ENCODE measurements at regions not wholly inside any gene's neighbourhood (a gene's known extent, or its start where the extent isn't known, plus 50 kb on each side); places are given as distances from the start of the nearest gene placed in this dataset.
A peak's percentile ranks its signal among the peaks of the same experiment; 100 is the strongest.

- no peak for TF ChIP-seq POLR2AphosphoS5 (IDR thresholded peaks at IDR 0.05)
- TF ChIP-seq POLR2A (IDR thresholded peaks at IDR 0.05): no peak
- no peak for TF ChIP-seq CTCF (IDR thresholded peaks at IDR 0.05)
- H3K4me3 ChIP-seq: no peak overlapping the region
- H3K9me3 ChIP-seq: no peaks in the 10 kb centered on the region
- H3K27me3 ChIP-seq: no peaks in the 10 kb centered on the region
- no peak for DNase-seq (ENCODE audit: low spot score in 2 of 2)
- intact Hi-C loops (cut with DNase I; ENCODE audit: low total_unique reads): no loop called here
- H3K36me3 ChIP-seq: no peaks in the 10 kb centered on the region
- H3K4me1 ChIP-seq: peaks cover 0 to under 1% of the 10 kb centered on the region in 2 donors
- no peak overlapping the region for H3K27ac ChIP-seq
These were observed 53.6 kb upstream of the EPCAM start for GRCh38 chr2:47315475-47315874.

GRCh38 chr2:47313728-47314127 lies 55.4 kb upstream of the EPCAM start:
- Histone ChIP-seq H3K36me3 (no peaks in the 10 kb centered on the region), H3K4me3 (no peak overlapping the region), H3K4me1 (peaks cover 0 to 9% of the 10 kb centered on the region in 2 donors), H3K9me3 (no peaks in the 10 kb centered on the region), H3K27ac (peak overlapping the region; percentile 62 to 92), H3K27me3 (no peaks in the 10 kb centered on the region)
- no peak for DNase-seq (ENCODE audit: low spot score in 2 of 2)
- TF ChIP-seq CTCF (IDR thresholded peaks at IDR 0.05) (no peak), POLR2A (IDR thresholded peaks at IDR 0.05) (no peak), POLR2AphosphoS5 (IDR thresholded peaks at IDR 0.05) (no peak)
- intact Hi-C loops (cut with DNase I; ENCODE audit: low total_unique reads): no loop called here

- Histone ChIP-seq H3K27ac (peak overlapping the region; percentile 62 to 92), H3K27me3 (no peaks in the 10 kb centered on the region), H3K4me1 (peaks cover 0 to 9% of the 10 kb centered on the region in 2 donors), H3K9me3 (no peaks in the 10 kb centered on the region), H3K36me3 (no peaks in the 10 kb centered on the region), H3K4me3 (no peak overlapping the region)
- TF ChIP-seq POLR2A (IDR thresholded peaks at IDR 0.05) (no peak), POLR2AphosphoS5 (IDR thresholded peaks at IDR 0.05) (no peak), CTCF (IDR thresholded peaks at IDR 0.05) (no peak)
- no peak for DNase-seq (ENCODE audit: low spot score in 2 of 2)
- intact Hi-C loops (cut with DNase I; ENCODE audit: low total_unique reads): no loop called here
These were observed 55.9 kb upstream of the EPCAM start for GRCh38 chr2:47313141-47313691.

GRCh38 chr2:47312491-47312850 lies 56.6 kb upstream of the EPCAM start:
- Histone ChIP-seq H3K27me3 (no peaks in the 10 kb centered on the region), H3K4me3 (no peak overlapping the region), H3K9me3 (no peaks in the 10 kb centered on the region), H3K4me1 (peaks cover 0 to 9% of the 10 kb centered on the region in 2 donors), H3K27ac (peak overlapping the region in 1 of 2 donors; percentile 92), H3K36me3 (no peaks in the 10 kb centered on the region)
- intact Hi-C loops (cut with DNase I; ENCODE audit: low total_unique reads): no loop called here
- TF ChIP-seq POLR2AphosphoS5 (IDR thresholded peaks at IDR 0.05) (no peak), CTCF (IDR thresholded peaks at IDR 0.05) (no peak), POLR2A (IDR thresholded peaks at IDR 0.05) (no peak)
- no peak for DNase-seq (ENCODE audit: low spot score in 2 of 2)

- no peaks in the 10 kb centered on the region for H3K27me3 ChIP-seq
- H3K4me3 ChIP-seq: no peak overlapping the region
- no peaks in the 10 kb centered on the region for H3K9me3 ChIP-seq
- peak overlapping the region; percentile 89 to 92 for H3K27ac ChIP-seq
- no peak for DNase-seq (ENCODE audit: low spot score in 2 of 2)
- intact Hi-C loops (cut with DNase I; ENCODE audit: low total_unique reads): no loop called here
- no peak for TF ChIP-seq POLR2A (IDR thresholded peaks at IDR 0.05)
- no peak for TF ChIP-seq POLR2AphosphoS5 (IDR thresholded peaks at IDR 0.05)
- TF ChIP-seq CTCF (IDR thresholded peaks at IDR 0.05): no peak
- no peaks in the 10 kb centered on the region for H3K36me3 ChIP-seq
- H3K4me1 ChIP-seq: peaks cover 0 to 9% of the 10 kb centered on the region in 2 donors
These were observed 57.2 kb upstream of the EPCAM start for GRCh38 chr2:47311764-47312490.

Measured in breast epithelium (tissue), 4 donors.